Activated T-cell treated with anti-CD3 and anti-CD28 coated beads, Interleukin-2, amount 50 U/mL, for 1 hour (primary cell): ENCODE measurements at regions not wholly inside any gene's neighbourhood (a gene's known extent, or its start where the extent isn't known, plus 50 kb on each side); places are given as distances from the start of the nearest gene placed in this dataset.
"Not testable (repeated sequence)": the region's sequence is repeated elsewhere in the genome, so short reads cannot be mapped to it uniquely, and the experiment has no call there.

Experiments
- DNase-seq: peaks from one replicate; pipeline ENCODE4 v3.0.0-alpha.2; 2020

GRCh38 chr1:9442278-9442846, 96.9 kb upstream of the SLC25A33 start:
- no peak for DNase-seq

GRCh38 chr1:9442986-9443385, 96.3 kb upstream of the SLC25A33 start:
- DNase-seq = no peak

- DNase-seq = no peak
Observed at GRCh38 chr1:9443913-9444445, 95.3 kb upstream of the SLC25A33 start.

- no peak for DNase-seq
Observed at GRCh38 chr1:9444532-9444931, 94.7 kb upstream of the SLC25A33 start.

DNA sequence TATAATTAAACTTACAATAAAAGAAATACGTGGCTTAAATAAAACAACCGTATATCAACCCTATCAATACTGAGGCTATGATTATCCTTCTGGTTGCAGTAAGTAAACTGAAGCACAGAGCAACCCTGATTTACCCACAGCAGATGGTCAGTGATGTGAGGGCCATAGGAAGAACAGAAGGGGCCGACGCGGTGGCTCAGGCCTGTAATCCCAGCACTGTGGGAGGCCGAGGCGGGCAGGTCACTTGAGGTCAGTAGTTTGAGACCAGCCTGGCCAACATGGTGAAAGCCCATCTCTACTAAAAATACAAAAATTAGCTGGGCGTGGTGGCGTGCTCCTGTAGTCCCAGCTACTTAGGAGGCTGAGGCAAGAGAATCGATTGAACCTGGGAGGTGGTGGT, 94.2 kb upstream of the SLC25A33 start:
- DNase-seq = not testable (repeated sequence)

DNA sequence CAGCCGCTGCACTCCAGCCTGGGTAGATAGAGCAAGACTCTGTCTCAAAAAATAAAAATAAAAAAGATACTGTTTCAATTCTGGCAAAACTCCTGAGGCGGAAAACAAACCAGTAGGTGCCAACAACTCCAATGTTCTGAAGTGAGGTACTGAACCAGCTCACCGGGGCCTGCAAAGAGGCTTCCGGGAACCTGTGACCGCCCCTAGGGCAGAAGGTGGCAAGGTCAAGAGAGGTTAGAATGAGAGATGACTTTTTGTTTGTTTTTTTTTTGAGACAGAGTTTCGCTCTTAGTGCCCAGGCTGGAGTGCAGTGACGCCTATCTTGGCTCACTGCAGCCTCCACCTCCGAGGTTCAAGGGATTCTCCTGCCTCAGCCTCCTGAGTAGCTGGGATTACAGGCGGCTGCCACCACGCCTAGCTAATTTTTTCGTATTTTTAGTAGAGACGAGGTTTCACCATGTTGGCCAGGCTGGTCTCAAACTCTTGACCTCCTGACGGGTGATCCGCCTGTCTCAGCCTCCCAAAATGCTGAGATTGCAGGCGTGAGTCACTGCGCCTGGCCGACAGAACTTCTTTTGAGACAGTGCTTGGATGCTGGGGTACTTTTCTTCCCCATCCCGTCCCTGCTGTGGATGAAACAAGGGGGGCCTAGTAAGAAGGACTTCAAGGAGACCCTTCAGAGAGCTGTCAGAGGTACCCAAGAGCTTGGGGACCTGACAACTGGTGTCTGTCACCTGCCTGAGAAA, 91.9 kb upstream of the SLC25A33 start:
- no peak for DNase-seq

DNA sequence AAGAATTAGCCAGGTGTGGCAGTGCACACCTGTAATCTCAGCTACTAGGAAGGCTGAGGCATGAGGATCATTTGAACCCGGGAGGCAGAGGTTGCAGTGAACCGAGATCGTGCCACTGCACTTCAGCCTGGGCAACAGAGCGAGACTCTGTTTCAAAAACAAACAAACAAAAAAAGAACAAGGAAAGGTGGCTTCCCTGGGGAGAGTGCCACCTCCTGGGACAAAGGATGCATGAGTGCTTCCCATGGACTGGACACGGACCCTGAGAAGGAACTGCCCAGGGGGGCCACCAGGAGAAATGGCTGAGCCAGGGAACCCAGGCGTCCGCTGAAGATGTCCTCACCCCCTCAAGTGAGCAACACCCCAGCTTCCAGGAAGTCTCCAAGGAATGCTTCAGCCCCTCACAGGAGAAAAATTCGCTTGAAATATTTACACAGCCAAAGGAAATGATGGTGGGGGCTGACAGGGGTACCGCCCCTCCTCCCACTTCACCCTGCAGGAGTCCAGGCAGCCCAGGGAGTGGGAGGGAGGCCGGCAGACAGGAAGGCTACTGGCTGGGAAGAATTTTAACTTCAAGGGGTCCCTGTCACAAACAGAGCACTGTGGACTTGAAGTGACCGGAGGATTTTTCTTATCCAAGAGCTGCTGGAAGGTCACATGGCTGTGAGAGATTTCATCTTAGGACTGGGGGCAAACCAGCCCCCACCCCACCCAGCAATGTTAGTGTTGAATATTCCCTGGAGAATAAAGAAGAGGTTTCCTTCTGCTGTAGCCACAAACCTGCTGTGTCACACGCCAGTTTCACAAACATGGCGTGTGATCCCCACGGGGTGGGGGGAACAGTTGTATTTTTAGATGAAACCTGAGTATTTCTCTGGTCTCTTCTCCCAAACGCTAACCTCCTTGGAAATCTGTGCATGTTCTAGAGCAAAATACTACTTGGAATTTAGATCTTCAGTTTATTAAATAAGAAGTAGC, 90.8 kb upstream of the SLC25A33 start:
- DNase-seq = no peak

- DNase-seq = no peak
Observed at GRCh38 chr1:9449110-9449627, 90.1 kb upstream of the SLC25A33 start.

GRCh38 chr1:9449976-9450696, 89.1 kb upstream of the SLC25A33 start:
- DNase-seq = no peak

DNA sequence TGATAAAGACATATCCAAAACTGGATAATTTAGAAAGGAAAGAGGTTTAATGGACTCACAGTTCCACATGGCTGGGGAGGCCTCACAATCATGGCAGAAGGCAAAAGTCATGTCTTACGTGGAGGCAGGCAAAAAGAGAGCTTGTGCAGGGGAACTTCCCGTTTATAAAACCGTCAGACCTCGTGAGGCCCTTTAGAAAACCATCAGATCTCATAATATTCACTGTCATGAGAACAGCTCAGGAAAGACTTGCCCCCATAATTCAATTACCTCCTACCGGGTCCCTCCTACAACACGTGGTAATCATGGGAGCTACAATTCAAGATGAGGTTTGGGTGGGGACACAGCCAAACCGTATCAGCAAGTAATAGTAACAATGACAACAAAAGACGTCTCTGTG, 88.2 kb upstream of the SLC25A33 start:
- DNase-seq = no peak

DNA sequence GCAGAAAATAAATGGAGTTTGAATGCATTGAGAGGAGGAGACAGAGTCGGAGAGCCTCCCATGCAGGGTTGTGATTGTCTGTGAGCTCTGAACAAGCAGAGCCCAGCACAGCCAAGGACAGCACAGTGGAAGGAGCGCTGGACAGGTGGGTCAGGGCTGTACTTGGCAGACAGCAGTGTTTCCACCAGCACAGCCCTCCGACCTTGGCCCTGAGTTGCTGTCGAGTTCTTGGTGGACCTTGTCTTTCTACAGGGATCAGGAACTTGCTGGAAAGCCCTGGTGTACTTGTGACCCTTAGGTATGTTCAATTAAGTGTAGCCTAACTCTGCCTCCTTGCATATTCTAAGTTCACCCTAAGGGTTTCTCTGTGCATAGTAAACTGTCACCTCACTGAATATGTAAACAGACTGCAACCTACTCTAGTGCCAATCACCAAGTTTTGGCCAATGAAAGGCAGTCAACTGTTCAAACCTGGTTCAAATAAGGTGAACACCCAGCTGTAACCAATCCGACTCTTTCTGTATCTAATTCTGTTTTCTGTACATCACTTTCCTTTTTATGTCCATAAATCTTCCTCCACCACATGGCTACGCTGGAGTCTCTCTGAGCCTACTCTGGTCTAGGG, 86.6 kb upstream of the SLC25A33 start:
- DNase-seq = no peak

DNA sequence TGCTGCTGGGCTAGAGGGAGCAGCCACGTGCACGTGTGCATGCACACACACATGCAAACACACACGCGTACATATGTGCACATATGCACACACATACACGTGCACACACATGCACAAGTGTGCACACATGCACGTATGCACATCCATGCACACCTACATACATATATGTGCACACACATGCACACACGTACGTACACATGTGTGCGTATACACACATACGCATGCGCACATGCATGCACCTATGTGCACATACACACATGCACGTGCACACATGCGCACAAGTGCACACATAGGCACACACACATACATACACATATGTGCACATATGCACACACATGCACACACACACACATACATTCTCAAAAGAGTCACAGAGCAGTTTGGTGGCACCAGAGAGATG, 85.9 kb upstream of the SLC25A33 start:
- no peak for DNase-seq

- no peak for DNase-seq
Observed at GRCh38 chr1:9453779-9454418, 85.4 kb upstream of the SLC25A33 start.

- no peak for DNase-seq
Observed at GRCh38 chr1:9454494-9455066, 84.7 kb upstream of the SLC25A33 start.

GRCh38 chr1:9455487-9456234, 83.6 kb upstream of the SLC25A33 start:
- peak; percentile 73 for DNase-seq

GRCh38 chr1:9456833-9457232, 82.4 kb upstream of the SLC25A33 start:
- no peak for DNase-seq

- no peak for DNase-seq
Observed at GRCh38 chr1:9459816-9460407, 79.4 kb upstream of the SLC25A33 start.

- no peak for DNase-seq
Observed at GRCh38 chr1:9465640-9466039, 73.6 kb upstream of the SLC25A33 start.

- no peak for DNase-seq
Observed at GRCh38 chr1:9466780-9467758, 72.2 kb upstream of the SLC25A33 start.
